ENCODE measurements at regions not wholly inside any gene's neighbourhood (a gene's known extent, or its start where the extent isn't known, plus 50 kb on each side); places are given as distances from the start of the nearest gene placed in this dataset.

- no peaks in the 10 kb centered on the region for H3K79me2 ChIP-seq (replicated peaks; ENCODE audit: insufficient read depth)
- H4K20me1 ChIP-seq (replicated peaks; ENCODE audit: insufficient read depth) = no peaks in the 10 kb centered on the region; the same call in 1 of the 2 replicates
- Mint-ChIP-seq H3K27me3 (ENCODE audit: insufficient read depth, low read depth, poor library complexity) (peaks cover 3% of the 10 kb centered on the region), H3K4me3 (no peak overlapping the region), H3K4me1 (no peaks in the 10 kb centered on the region), H3K36me3 (ENCODE audit: low read depth) (peaks cover 5% of the 10 kb centered on the region; the same call in 2 of the 3 replicates), H3K27ac (no peak overlapping the region), H3K9me3 (peaks cover 15% of the 10 kb centered on the region)
- H3K4me3 ChIP-seq = no peak overlapping the region
- no peak overlapping the region for H3K4me2 ChIP-seq
- no peak overlapping the region for H2AFZ ChIP-seq
- H3K36me3 ChIP-seq (ENCODE audit: insufficient read depth) = no peaks in the 10 kb centered on the region
- no peaks in the 10 kb centered on the region for H3F3A ChIP-seq (replicated peaks; ENCODE audit: low read depth)
- DNase-seq (ENCODE audit: low spot score) (peak; percentile 78), ATAC-seq (peak; percentile 52; the same call in 2 of the 3 replicates)
- H3K27me3 ChIP-seq (ENCODE audit: insufficient read depth) = no peaks in the 10 kb centered on the region
- TF ChIP-seq CTCF (conservative IDR thresholded peaks at IDR 0.05; ENCODE audit: low read depth in 2 of 2) (peak; percentile 72 to 78), ZNF462 (CRISPR knock-in tag; IDR thresholded peaks at IDR 0.05) (no peak)
- H3K4me1 ChIP-seq (ENCODE audit: insufficient read depth) = no peaks in the 10 kb centered on the region
- no peak overlapping the region for H3K27ac ChIP-seq (ENCODE audit: low read depth)
- no peaks in the 10 kb centered on the region for H3K9me2 ChIP-seq (ENCODE audit: insufficient read depth)
Measured at GRCh38 chr20:40532103-40532502, 156.9 kb downstream of the MAFB start.

- Mint-ChIP-seq H3K27me3 (ENCODE audit: insufficient read depth, low read depth, poor library complexity) (no peaks in the 10 kb centered on the region), H3K9me3 (peaks cover 4% of the 10 kb centered on the region; the same call in 2 of the 3 replicates), H3K4me1 (no peaks in the 10 kb centered on the region), H3K27ac (no peak overlapping the region), H3K4me3 (no peak overlapping the region), H3K36me3 (ENCODE audit: low read depth) (no peaks in the 10 kb centered on the region)
- no peak overlapping the region for H3K4me2 ChIP-seq
- H3K36me3 ChIP-seq (ENCODE audit: insufficient read depth) = no peaks in the 10 kb centered on the region
- H3K27me3 ChIP-seq (ENCODE audit: insufficient read depth) = no peaks in the 10 kb centered on the region
- H3K4me1 ChIP-seq (ENCODE audit: insufficient read depth) = no peaks in the 10 kb centered on the region
- DNase-seq (ENCODE audit: low spot score) = no peak
- H3K9me2 ChIP-seq (ENCODE audit: insufficient read depth) = peaks cover 6% of the 10 kb centered on the region; the same call in 1 of the 2 replicates
- H2AFZ ChIP-seq = no peak overlapping the region
- no peak overlapping the region for H3K27ac ChIP-seq (ENCODE audit: low read depth)
- no peak overlapping the region for H3K4me3 ChIP-seq
- no peak for ATAC-seq
- no peaks in the 10 kb centered on the region for H4K20me1 ChIP-seq (replicated peaks; ENCODE audit: insufficient read depth)
- H3K79me2 ChIP-seq (replicated peaks; ENCODE audit: insufficient read depth) = no peaks in the 10 kb centered on the region
- H3F3A ChIP-seq (replicated peaks; ENCODE audit: low read depth) = no peaks in the 10 kb centered on the region
- TF ChIP-seq CTCF (conservative IDR thresholded peaks at IDR 0.05; ENCODE audit: low read depth in 2 of 2) = no peak
- no peak for TF ChIP-seq POLR2AphosphoS5 (IDR thresholded peaks at IDR 0.05; ENCODE audit: low read depth)
- TF ChIP-seq ZNF114 (CRISPR knock-in tag; IDR thresholded peaks at IDR 0.05) = no peak
- no peak for TF ChIP-seq REST (IDR thresholded peaks at IDR 0.05; ENCODE audit: unreplicated experiment)
Measured at GRCh38 chr20:40525351-40525750, 163.7 kb downstream of the MAFB start.
